ENCODE measurements at regions not wholly inside any gene's neighbourhood (a gene's known extent, or its start where the extent isn't known, plus 50 kb on each side); places are given as distances from the start of the nearest gene placed in this dataset.

DNA sequence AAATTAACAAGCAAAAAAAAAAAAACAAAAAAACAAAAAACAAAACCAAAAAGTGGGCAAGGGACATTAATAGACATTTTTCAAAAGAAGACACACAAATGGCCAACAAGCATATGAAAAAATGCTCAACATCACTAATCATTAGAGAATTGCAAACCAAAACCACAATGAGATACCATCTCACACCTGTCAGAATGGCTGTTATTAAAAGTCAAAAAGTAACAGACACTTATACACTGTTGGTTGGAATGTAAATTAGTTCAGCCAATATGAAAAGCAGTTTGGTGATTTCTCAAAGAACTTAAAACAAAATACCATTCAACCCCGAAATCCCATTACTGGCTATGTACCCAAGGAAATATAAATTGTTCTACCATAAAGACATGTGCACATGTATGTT lies 222.4 kb upstream of the CD96 start:
- TF ChIP-seq CEBPB (IDR thresholded peaks at IDR 0.05; ENCODE audit: low read depth, low read length): no peak
- TF ChIP-seq, protein P1, sequence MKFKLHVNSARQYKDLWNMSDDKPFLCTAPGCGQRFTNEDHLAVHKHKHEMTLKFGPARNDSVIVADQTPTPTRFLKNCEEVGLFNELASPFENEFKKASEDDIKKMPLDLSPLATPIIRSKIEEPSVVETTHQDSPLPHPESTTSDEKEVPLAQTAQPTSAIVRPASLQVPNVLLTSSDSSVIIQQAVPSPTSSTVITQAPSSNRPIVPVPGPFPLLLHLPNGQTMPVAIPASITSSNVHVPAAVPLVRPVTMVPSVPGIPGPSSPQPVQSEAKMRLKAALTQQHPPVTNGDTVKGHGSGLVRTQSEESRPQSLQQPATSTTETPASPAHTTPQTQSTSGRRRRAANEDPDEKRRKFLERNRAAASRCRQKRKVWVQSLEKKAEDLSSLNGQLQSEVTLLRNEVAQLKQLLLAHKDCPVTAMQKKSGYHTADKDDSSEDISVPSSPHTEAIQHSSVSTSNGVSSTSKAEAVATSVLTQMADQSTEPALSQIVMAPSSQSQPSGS (IDR thresholded peaks at IDR 0.05; ENCODE audit: low read length): no peak
- TF ChIP-seq, protein P2, sequence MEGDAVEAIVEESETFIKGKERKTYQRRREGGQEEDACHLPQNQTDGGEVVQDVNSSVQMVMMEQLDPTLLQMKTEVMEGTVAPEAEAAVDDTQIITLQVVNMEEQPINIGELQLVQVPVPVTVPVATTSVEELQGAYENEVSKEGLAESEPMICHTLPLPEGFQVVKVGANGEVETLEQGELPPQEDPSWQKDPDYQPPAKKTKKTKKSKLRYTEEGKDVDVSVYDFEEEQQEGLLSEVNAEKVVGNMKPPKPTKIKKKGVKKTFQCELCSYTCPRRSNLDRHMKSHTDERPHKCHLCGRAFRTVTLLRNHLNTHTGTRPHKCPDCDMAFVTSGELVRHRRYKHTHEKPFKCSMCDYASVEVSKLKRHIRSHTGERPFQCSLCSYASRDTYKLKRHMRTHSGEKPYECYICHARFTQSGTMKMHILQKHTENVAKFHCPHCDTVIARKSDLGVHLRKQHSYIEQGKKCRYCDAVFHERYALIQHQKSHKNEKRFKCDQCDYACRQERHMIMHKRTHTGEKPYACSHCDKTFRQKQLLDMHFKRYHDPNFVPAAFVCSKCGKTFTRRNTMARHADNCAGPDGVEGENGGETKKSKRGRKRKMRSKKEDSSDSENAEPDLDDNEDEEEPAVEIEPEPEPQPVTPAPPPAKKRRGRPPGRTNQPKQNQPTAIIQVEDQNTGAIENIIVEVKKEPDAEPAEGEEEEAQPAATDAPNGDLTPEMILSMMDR (IDR thresholded peaks at IDR 0.05; ENCODE audit: control extremely low read depth in 1 of 3, insufficient read depth in 1 of 3, low read depth in 1 of 3, low read length in 3 of 3): no peak
- no peak for TF ChIP-seq POLR2AphosphoS5 (IDR thresholded peaks at IDR 0.05; ENCODE audit: low read depth, low read length)
- no peak for TF ChIP-seq SP2 (IDR thresholded peaks at IDR 0.05; ENCODE audit: low read length)

All from H1 (cell line).